Kidney (tissue), 13 donors: ENCODE measurements at regions not wholly inside any gene's neighbourhood (a gene's known extent, or its start where the extent isn't known, plus 50 kb on each side); places are given as distances from the start of the nearest gene placed in this dataset.

ENCODE experiments used
- DNase-seq, 5 donors: peaks; one replicate each; pipeline ENCODE4 v3.0.0-alpha.2; 2013 to 2020
- FAIRE-seq: peaks from 2 replicates; lab custom pipeline; 2012; peaks lifted over from hg19 to GRCh38; lab: Jason Lieb, UNC
- H3K27ac ChIP-seq, 2 donors: one replicate each; pipeline ENCODE4 v1.7.0; 2013; ENCODE audit warnings: low read depth in 2 of 2, low read length in 2 of 2, inconsistent platforms in 1 of 2
- H3K27me3 ChIP-seq: one replicate; pipeline ENCODE4 v1.7.1; 2013; ENCODE audit warnings: low read length, inconsistent platforms; ENCODE audit not compliant: control insufficient read depth, insufficient read depth
- H3K36me3 ChIP-seq, 3 donors: one replicate each; pipeline versions ENCODE4 v1.7.0 to v1.7.1; 2013; ENCODE audit warnings: low read length in 3 of 3, control low read depth in 1 of 3, inconsistent platforms in 1 of 3; ENCODE audit not compliant: insufficient read depth in 3 of 3, control insufficient read depth in 2 of 3
- H3K4me1 ChIP-seq, 3 donors: one replicate each; pipeline versions ENCODE4 v1.7.0 to v1.7.1; 2013; ENCODE audit warnings: low read length in 3 of 3, inconsistent platforms in 1 of 3, low read depth in 1 of 3; ENCODE audit not compliant: control insufficient read depth in 2 of 3, insufficient read depth in 2 of 3
- H3K4me3 ChIP-seq, 3 donors: one replicate each; pipeline versions ENCODE4 v1.7.0 to v1.8.1; 2013; ENCODE audit warnings: low read length in 3 of 3, control low read depth in 1 of 3, inconsistent platforms in 1 of 3
- H3K9ac ChIP-seq, 3 donors: one replicate each; pipeline versions ENCODE4 v1.7.0 to v1.7.1; 2013; ENCODE audit warnings: low read length in 3 of 3, control low read depth in 1 of 3, inconsistent platforms in 1 of 3
- H3K9me3 ChIP-seq, 3 donors: one replicate each; pipeline versions ENCODE4 v1.7.0 to v1.7.1; 2013; ENCODE audit warnings: low read length in 3 of 3, control low read depth in 1 of 3, inconsistent platforms in 1 of 3; ENCODE audit not compliant: control insufficient read depth in 2 of 3, insufficient read depth in 1 of 3
- CTCF ChIP-seq: IDR thresholded peaks from 3 replicates; pipeline ENCODE4 v1.5.1; 2012; ENCODE audit warnings: mild to moderate bottlenecking, moderate library complexity, borderline replicate concordance; ENCODE audit not compliant: insufficient read depth; ENCODE audit errors: extremely low read depth
- intact Hi-C: fragments of 100-400 bp; cut with DNase I; formaldehyde crosslinking; loops from one replicate; pipeline ENCODE4 v1.11.1; 2022
- donor health status: control.
- donor health status: control.
- donor health status: control.
- donor health status: control.
- donor health status: control.
- donor health status: DM: yes; HTN: yes; CAD: no.
- donor health status: Normal renal cell carcinoma (clear cell type).

DNA sequence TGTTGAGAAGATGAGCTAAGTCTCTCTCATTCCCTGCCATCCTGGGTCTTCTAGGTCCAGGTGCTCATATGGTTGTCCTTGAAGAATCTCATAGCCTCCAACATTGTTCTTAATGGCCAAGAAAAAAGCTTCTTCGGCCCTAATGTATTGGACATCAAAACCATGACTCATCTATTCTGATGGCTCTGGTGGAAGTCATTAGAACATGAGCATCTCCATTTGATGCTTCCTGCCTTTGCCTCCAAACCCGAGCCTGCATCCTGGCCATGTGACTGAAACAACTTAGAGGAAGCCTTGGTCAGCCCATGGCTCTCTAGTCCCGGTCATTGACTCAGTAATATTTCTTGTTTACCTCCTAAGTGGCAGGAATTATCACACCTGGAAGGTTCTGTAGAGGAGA, 264.1 kb upstream of the FZD8 start:
- DNase-seq (no peak), FAIRE-seq (no peak)
- no peaks in the 10 kb centered on the region for H3K27me3 ChIP-seq
- no peak for TF ChIP-seq CTCF
- H3K9me3 ChIP-seq: no peaks in the 10 kb centered on the region
- no peaks in the 10 kb centered on the region for H3K36me3 ChIP-seq
- no peak overlapping the region for H3K4me3 ChIP-seq
- no peaks in the 10 kb centered on the region for H3K4me1 ChIP-seq
- intact Hi-C loops: no loop called here
- no peak overlapping the region for H3K9ac ChIP-seq
- no peak overlapping the region for H3K27ac ChIP-seq

GRCh38 chr10:35903021-35903420, 260.9 kb upstream of the FZD8 start:
- Histone ChIP-seq H3K4me1 (no peaks in the 10 kb centered on the region), H3K36me3 (no peaks in the 10 kb centered on the region), H3K9me3 (no peaks in the 10 kb centered on the region), H3K4me3 (no peak overlapping the region), H3K27ac (no peak overlapping the region), H3K9ac (no peak overlapping the region), H3K27me3 (no peaks in the 10 kb centered on the region)
- no peak for FAIRE-seq
- intact Hi-C loops: no loop called here
- DNase-seq: peak in 1 of 5 donors; percentile 42
- TF ChIP-seq CTCF: no peak

DNA sequence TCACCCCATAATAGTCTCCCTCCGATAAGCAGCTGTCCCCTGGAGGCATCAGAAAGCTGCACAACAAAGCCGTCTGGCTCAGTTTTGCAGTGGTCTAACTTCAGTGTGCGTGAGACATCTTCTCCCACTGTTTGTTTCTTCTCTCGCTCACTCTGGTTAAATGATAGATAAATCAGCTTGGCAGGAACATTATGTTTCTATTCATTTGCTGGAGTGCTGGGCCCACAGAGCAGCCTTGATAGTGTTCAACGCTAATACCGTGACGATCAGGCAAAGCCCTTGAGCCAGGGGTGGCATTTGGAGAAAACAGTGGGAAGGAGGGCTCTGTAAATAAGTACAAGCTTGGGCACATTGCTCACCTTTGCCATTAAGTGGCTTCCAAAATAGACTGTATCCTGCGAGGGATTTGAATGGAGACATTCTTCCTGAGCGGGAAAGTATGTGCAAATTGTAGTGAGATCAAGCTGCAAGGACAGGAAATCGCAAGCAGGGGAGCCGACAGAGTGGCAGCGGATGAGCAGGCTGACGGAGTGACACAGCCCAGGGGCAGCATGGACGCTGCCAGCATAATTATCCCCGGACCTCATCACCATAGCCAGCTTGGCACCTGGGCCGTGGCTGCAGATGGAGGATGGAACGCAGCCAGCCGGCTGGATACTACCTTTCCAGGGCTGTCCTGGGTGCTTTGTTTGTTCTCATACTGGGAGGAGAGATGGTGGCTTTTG, 256.8 kb upstream of the FZD8 start:
- Histone ChIP-seq H3K36me3 (no peaks in the 10 kb centered on the region), H3K27me3 (no peaks in the 10 kb centered on the region), H3K27ac (no peak overlapping the region), H3K9me3 (no peaks in the 10 kb centered on the region), H3K4me1 (no peaks in the 10 kb centered on the region), H3K9ac (no peak overlapping the region), H3K4me3 (no peak overlapping the region)
- DNase-seq (peak in 1 of 5 donors; percentile 35), FAIRE-seq (no peak)
- TF ChIP-seq CTCF: no peak
- intact Hi-C loops: no loop called here

GRCh38 chr10:35896001-35896400, 253.9 kb upstream of the FZD8 start:
- H3K9ac ChIP-seq: no peak overlapping the region
- H3K4me3 ChIP-seq: no peak overlapping the region
- H3K36me3 ChIP-seq: no peaks in the 10 kb centered on the region
- no peak for DNase-seq
- no peaks in the 10 kb centered on the region for H3K9me3 ChIP-seq
- no peaks in the 10 kb centered on the region for H3K4me1 ChIP-seq
- intact Hi-C loops: no loop called here
- no peaks in the 10 kb centered on the region for H3K27me3 ChIP-seq
- H3K27ac ChIP-seq: no peak overlapping the region
- TF ChIP-seq CTCF: no peak
- FAIRE-seq: no peak
